ENCODE measurements at regions not wholly inside any gene's neighbourhood (a gene's known extent, or its start where the extent isn't known, plus 50 kb on each side); places are given as distances from the start of the nearest gene placed in this dataset.

DNA sequence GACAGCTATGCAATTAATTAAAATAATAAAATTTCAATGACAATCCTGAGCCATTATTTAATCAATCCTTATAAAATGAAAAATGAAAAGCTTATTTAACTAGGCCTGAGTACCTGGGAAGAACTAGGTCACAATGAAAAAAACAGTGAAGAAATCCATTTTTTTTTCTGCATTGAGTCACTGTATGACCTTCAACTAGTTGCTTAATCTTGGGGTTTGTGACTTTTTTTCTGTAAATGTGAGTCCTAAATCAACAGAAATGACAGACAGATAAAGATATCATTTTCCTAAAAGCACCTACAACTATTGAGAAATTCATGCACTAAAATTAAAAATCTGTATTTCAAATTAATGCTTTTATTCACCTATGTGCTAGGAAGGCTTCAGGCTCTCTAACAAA, 96.8 kb downstream of the TMEM26 start:
- no peak for DNase-seq (ENCODE audit: low spot score)

DNA sequence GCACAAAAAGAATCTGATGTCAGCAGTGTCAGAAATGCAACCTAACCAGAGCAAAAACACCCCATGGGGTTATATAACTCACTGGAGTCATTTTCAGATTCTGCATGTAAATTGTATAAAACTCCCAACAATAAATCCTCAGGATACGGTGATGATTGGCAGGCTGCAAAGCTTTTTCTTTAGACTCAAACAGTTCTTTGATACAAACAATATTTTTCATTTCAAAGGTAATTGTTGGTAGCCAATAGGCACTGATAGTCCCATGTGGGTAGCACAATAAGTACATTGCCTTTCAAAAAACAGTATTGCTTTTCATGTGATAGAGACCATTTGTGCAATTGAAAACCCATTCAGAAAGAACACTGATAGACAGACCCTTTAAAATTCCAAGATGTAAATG, 98.0 kb downstream of the TMEM26 start:
- no peak for DNase-seq (ENCODE audit: low spot score)

DNA sequence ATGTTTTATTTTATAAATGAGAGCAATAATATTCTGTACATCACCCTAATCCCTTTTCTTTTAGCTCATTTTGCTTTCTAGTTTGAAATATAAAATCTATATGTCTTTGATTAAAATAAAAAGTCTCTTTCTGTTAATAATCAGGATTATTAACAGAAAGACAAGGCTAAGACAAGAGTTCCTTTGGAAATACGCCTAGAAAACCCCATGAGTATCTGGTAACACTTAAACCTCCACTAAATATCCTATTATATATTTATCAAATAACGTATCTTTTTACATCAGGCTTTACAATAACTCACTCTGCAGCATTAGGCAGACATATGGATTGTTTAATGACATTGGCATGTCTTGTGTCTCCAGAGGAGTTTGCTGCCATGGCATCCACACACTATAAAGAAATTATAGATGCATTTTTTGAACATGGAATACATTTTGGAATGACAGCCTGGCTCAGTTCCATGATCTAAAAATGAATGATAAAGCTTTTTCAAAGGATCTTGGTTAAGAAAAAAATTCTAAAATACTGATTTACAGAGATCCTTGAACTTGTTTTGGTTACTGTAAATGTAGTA, 98.7 kb downstream of the TMEM26 start:
- no peak for DNase-seq (ENCODE audit: low spot score)

DNA sequence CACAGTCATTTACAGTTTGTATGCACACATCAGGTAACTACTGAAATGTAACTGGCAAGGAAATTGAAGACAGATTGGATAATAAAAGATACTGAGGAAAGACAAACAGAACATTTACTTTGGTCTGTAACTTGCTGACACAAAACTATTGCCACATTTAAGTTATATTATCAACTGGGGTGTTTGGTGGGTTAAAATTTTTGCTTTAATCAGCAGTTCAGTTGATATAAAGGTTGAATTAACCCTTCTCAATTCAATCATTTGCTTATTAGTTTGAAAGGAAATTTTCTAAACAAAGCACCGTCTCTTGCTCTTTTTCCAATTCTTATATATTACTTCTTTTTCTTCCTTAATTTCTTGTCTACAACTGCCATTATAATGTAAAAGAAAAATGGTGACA, 102.4 kb downstream of the TMEM26 start:
- DNase-seq (ENCODE audit: low spot score): no peak

DNA sequence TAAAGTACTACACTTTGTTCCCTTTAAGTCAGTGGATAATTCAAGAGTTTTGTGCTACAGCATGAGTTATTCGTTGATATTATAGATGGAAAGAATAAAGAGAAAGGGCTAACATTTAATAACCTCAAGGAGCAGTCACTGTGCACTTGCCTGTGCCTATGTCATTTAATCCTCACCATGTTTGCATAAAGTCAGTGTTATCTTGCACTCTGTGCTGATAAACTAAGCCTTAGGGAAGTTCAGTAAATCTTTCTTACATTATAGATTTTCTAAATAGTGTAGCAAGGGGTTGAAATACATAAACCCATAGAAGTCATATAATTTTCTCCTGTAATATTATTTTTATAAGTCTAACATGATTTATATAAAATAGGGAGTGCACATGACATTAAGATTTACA, 103.1 kb downstream of the TMEM26 start:
- DNase-seq (ENCODE audit: low spot score): no peak

DNA sequence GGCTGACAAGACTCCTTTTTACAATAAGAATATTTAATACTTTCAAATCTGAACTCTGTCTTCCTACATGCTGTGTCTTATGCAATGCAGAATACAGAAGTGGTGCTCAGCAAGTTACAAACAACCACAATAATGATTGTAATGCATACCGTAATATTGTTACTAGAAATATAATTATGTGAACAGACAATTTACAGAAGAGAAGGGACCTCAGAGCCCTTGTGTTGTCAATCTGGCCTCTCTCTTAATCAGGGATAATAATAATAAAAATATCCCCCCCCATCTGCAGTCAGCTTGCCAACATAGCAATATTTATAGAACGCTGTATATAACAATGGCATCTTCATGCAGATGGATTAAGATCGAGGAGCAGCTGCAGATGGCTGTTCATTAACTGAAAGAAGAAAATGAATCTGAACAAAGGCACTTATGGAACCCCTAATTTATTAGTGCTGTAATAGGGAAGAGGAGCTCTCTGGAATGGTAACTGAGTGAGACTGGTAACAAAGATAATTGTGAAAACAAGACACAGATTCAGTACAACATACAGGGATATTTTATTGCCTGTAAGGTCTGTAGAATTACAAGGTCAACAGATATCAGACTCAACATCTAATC, 106.3 kb downstream of the TMEM26 start:
- no peak for DNase-seq (ENCODE audit: low spot score)

DNA sequence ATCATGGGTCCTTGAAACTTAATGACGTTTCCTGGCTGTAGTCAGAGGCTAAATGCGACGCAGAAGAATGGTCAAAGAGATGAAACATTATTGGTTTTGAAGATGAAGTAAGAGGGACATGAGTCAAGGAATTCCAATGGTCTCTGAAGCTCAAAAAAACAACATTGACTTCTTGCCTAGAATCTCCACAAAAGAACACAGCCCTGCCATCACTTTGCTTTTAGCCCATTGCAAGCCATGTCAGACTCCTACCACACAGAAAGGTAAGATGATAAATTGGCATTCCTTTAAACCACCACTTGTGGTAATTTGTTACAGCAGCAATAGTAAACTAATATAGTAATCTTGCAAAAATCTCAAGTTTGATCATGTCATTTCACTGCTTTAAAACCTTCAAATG, 109.4 kb downstream of the TMEM26 start:
- no peak for DNase-seq (ENCODE audit: low spot score)

DNA sequence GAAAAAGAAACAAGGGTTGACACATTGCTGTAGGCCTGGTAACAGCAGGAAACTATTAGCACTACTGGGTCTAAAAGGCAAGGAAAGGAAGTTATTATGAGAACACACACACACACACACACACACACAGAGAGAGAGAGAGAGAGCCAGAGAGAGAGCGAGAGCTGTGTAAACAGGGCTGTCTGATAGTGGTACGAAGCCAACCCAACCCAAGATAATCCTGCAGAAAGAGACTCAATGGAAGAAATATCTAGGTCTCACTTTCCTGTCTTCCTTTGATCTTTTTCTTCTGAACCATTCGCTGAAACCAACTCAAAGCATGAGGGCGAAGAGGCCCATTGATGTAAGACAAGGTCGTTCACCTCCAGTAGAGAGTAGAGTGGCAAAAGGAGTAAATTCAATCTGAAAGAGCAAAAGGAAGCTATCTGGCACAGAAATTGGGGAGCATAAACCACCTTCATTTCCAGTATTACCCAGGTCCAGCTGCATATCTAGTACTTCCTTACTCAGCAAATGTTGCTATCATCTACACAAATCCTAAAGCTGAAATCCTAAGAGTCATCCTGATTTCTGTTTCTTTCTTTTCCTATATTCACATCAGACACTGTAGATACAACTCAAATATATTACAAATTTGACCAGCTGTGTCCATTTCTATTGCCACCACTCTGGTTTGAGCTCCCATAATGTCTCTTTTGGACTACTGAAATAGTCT, 110.2 kb downstream of the TMEM26 start:
- DNase-seq (ENCODE audit: low spot score): no peak

DNA sequence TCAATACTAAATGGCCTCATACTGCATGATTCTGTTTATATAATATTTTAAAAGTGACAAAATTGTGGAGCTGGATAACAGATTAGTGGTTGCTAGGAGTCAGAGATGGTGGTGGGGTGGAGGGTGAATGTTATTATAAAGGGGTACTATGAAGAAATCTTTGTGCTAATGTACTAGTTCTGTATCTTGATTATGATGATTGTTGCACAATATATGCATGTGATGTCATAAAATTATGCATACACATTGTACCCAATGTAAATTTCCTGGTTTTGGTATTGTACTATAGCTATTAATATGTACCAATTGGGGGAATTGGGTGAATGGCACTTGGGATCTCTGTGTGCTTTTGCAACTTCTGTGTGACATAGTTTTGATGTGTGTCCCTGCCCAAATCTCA, 112.2 kb downstream of the TMEM26 start:
- no peak for DNase-seq (ENCODE audit: low spot score)

DNA sequence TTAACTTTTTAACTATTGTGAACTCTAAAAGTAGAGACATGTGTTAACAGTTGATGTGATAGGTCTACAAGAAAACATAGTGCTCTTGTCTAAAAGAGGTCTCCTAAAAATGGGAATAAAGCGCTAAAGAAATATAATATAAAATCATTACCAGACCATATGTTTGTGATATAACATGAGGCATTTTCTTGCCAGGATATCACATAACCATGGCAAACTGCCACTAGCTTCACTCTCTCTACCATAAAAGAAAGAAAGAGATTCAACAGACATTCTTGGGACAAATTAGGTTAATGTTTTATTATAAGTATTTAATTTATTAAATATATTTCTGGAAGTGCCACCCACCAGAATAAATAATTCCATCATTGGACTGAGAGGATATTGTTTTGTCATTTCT, 115.0 kb downstream of the TMEM26 start:
- no peak for DNase-seq (ENCODE audit: low spot score)

DNA sequence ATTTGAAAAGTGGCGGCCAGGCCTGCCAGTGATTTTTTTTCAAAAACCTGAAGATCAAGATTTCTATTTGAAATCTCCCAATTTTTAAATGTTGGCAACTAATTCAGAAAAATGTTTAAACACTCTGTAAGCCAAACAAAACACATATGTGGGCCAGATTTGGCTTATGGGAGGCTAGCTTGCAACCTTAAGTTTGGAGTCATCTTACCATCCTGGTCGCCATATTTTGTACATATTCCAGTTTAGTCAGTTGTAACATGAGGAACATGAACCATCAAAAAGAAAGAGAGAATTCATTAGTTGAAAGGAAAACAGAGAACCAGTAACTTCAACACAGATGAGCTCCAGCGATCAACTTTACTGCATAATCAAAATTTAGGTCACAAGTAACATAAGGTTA, 115.4 kb downstream of the TMEM26 start:
- DNase-seq (ENCODE audit: low spot score): no peak

DNA sequence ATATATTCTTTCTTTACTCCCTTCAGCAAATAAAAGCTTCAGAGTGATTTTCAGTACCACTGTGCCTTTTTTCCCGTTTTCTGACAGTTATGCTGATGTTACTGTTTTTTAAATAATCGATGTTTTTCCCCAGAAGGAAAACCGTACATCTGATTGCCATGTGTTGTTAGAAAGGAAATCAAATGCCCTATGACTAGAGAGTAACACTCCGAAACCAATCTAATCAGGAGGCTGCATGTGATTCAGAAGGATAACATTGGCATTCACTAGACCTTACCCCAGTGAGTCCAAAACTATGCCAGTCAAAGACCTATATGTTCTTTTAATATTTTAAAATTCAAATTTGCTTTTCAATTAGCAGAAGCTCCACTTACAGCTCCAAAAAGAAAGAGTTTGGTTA, 116.3 kb downstream of the TMEM26 start:
- DNase-seq (ENCODE audit: low spot score): no peak

DNA sequence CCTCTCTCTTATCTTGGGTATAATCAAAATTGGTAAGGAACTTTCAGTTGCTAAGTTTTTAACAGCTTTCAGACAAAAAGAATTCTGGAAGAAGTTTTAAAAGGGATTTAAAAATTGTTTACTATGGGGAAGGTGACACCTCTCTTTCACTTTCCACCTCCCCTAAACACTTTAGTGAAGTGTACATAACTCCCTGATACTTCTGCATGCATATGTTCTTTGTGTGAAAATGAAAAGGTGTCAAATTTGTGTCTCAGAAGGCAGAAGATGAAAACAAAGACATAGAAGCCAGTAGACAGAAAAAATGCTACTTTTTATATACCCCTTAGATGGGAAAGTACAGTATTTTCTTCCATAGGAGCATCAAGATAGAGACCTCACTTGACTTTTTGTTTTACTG, 117.8 kb downstream of the TMEM26 start:
- no peak for DNase-seq (ENCODE audit: low spot score)

DNA sequence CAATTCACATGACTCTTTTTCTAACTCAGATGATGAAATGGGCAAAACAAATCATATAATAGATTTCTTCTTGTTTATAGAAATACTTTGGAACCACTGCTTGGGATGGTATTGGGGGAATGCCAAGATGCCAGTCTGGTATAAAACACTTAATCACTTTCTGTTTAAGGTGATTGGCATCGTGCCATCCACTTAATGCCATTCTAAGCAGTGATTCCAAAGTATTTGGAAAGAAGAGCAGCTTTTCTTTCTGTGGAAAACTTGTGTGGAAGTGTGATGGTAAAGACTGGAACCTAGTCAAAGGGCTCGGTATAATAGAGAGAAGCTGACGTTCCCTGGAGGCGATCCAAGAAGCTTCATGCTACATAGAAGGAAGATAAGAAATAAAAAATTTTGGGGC, 120.6 kb downstream of the TMEM26 start:
- DNase-seq (ENCODE audit: low spot score): no peak

DNA sequence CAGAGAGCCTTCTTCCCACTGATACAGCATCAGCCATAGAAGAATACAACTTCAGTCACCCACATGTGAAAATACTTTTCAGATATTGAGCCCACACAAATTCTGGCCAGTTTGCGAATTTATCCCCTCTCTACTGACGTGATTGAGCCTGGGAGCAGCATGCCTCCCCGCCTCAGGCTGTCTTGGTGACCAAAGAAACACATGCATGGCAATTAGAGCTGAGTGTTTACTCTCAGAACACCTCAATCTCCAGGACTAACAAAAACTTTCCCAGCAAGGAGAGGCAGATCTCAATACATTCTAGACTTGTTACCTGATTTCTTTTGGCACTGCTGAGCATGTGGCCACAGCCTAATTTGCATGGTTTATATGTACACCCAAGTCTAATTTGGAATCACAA, 122.5 kb downstream of the TMEM26 start:
- no peak for DNase-seq (ENCODE audit: low spot score)

DNA sequence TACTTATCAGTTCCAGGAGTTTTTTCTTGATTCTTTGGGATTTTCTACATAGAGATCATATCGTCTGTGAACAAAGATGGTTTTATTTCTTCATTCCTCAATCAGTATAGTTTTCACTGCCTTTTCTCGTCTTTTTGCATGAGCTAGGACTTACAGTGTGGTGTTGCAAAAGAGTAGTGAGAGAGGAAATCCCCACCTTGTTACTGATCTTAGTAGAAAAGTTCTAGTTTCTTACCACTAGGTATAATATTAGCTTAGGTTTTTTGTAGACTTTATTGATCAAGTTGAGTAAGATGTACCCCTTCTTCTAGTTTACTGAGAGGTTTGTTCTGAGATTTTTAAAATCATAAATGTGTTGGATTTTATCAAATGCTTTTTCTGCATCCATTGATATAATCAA, 123.3 kb downstream of the TMEM26 start:
- no peak for DNase-seq (ENCODE audit: low spot score)

DNA sequence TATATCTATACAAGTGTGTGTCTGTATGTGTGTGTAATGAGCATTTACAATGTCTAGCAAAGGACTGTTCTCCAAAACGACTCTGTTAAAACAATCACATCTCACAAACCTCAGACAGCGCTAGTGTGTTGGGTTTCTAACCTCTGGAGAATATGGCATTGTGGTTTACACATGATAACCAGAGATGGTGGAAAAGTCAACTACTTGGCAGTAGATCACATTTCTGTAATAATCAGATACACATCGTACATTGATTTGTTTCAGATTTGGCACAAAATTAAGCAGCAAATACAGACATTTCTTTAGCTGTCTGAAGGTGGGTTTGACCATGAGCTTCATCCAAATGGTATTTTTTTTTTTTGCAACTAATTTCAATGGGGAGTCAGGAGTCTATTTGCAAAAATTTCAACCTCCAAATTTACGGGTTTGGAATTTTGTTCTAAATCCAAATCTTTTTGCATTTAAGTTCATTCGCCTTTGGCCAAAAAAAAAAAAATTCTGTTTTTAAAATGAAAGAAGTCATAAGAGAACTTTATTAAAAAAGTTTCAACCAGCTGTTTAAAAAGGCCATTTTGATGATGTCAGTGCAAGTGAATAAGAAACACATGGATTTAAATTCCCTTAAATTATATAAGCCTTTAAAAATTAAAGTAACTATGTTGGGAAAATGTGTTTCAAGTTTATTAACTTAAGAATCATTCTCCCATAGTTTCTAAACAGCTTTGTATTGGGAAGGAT, 127.8 kb downstream of the TMEM26 start:
- DNase-seq (ENCODE audit: low spot score): no peak

DNA sequence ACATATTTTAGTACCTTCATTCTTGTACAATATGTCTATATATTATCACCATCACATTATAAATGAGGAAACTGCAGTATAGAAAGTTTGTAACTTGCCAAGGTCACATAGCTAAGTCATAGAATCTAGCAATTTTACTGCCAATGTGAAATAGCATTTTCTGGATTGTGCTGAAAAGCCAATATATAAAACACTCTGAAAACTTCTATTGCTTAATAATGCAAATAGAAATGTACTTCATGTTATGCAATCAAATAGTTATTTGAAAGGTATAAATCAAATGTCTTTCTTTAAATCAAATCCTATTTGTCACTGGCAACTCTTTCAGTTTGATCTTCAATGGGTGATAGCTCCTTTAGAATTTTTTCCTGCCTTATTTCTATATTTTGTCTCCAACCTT, 129.5 kb downstream of the TMEM26 start:
- no peak for DNase-seq (ENCODE audit: low spot score)

DNA sequence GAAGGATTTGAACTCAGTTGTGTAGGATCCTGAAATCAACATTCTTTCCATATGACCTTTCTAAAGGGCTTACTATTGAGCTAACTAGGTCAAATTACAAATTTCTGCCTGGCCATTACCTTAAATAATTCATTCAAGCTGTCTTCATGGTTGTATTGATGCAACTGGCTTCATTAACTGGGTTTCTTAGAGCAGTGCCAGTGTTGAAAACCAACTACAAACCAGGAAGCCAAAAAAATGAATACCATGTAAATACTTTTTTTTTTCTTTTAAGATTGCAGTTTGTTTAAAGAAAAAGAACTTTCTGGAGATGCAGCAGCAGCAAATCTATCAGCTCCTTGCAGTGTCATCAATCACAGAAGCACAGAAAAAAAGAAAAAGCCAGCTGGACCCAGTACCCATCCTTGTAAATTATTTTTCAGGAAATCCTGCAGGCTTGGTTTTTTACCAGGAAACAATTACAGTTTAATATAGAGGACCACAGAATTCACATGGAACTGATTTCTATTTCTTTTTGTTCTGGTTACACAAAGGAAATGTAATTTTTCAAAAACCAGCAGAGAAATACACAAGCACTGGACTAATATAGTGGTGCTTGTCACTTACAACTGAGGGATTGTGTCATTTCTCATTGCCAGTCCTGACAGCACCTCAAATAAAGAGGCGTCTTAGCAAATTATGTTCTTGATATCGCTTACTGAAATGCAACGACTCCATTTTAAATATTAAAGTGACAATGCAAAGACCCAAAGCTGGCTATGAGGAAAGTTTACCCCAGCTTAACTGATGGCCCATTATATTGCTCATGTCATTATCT, 131.9 kb downstream of the TMEM26 start:
- DNase-seq (ENCODE audit: low spot score): no peak

DNA sequence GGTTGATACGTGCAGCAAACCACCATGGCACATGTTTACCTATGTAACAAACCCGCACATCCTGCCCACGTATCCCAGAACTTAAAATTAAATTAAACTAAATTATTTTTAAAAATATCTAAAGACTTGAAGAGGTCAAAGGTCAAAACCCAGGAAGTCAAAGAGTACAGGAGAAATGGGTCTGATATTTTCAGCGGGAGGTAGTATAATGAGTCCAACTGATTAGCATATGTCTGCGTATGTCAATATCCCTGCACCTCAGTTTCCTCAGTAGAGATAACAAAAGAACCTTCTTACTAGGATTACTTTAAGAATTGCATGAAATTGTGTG, 133.0 kb downstream of the TMEM26 start:
- no peak for DNase-seq (ENCODE audit: low spot score)

DNA sequence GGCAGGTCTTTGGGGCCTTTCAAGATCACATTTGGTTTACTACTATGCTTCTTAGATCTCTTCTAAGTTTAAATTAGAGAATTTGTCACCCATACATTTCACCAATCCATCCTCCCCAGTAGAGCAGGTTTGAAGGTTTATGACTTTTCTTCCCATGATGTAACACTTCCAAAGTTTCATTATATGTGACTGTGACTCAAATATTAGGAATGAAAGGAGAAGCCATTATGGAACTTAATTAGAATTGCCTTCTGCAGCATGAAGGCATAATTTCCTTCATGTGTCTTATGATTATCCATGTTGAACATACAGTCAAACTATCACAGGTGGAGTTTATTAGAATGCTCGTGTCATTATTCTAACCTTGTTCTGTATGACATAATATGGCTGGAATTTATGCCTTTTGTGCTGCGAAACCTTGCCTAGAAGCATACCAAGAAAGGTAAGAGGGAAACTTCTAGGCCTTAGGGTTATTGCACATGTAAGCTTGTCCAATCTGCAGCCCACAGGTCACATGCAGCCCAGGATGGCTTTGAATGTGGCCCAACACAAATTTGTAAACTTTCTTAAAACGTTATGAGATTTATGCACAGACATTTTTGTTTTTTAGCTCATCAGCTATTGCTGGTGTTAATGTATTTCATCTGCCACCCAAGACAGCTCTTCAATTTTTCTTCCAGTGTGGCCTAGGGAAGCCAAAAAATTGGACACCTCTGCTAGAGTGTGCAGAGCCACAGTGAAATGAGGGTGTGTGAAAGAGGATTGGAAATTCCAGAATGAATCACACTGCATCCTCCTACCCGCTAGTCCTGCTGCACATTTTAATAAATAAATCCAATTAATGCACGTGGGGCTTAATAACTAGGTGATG, 133.6 kb downstream of the TMEM26 start:
- no peak for DNase-seq (ENCODE audit: low spot score)

Measured in ureter (tissue), 1 donor.